Choroid plexus epithelial cell (primary cell): ENCODE measurements at regions not wholly inside any gene's neighbourhood (a gene's known extent, or its start where the extent isn't known, plus 50 kb on each side); places are given as distances from the start of the nearest gene placed in this dataset.

Experiments
- DNase-seq: peaks from one replicate; pipeline ENCODE4 v3.0.0-alpha.2; 2010; ENCODE audit warnings: low read depth
- H3K4me3 ChIP-seq: 2 replicates; pipeline ENCODE4 v1.5.1; 2011; ENCODE audit warnings: low read depth, mild to moderate bottlenecking, control low read depth, low read length, moderate library complexity
- TF ChIP-seq, protein P1 (sequence below): conservative IDR thresholded peaks from 2 replicates; pipeline ENCODE4 v1.5.1; 2011; ENCODE audit warnings: low read depth, mild to moderate bottlenecking, control low read depth, inconsistent platforms, low read length, moderate library complexity

DNA sequence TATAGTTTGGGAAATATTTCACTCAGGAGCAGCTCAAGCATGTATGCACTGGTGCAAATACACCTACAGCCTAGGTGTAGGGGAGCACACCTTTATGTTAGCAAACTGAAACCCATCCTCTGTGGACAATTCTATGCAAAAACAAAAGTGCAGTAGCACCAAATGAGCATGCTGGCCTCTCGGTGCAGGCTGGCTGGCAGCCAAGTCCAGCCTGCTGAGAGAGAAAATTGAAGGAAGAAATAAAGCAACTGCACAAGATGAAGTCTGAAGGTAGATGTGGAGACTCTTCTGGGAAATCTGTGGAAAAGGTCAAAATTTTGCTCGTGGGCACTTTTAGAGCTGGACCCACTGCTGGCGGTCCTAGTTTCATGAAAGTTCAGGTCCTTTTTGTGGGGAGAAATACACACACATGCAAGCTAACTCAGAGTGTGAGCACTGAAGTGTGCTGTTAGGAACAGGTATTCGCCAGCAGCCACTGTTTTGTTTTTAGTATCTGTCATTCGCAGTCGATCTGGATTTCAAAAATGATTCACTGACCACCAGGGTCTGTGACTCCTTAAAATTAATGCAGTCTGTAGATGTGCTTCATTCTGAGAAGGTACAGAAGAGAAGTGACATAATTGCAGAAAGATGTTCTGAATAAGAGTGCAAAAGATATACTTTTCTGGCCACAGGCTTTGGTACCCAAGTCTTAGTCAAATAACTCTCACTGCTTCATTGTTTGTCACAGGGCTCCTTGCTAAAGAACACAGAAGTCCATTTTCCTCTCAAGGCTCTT, 281.7 kb downstream of the PARP8 start:
- no peak overlapping the region for H3K4me3 ChIP-seq
- TF ChIP-seq, protein P1, sequence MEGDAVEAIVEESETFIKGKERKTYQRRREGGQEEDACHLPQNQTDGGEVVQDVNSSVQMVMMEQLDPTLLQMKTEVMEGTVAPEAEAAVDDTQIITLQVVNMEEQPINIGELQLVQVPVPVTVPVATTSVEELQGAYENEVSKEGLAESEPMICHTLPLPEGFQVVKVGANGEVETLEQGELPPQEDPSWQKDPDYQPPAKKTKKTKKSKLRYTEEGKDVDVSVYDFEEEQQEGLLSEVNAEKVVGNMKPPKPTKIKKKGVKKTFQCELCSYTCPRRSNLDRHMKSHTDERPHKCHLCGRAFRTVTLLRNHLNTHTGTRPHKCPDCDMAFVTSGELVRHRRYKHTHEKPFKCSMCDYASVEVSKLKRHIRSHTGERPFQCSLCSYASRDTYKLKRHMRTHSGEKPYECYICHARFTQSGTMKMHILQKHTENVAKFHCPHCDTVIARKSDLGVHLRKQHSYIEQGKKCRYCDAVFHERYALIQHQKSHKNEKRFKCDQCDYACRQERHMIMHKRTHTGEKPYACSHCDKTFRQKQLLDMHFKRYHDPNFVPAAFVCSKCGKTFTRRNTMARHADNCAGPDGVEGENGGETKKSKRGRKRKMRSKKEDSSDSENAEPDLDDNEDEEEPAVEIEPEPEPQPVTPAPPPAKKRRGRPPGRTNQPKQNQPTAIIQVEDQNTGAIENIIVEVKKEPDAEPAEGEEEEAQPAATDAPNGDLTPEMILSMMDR: no peak
- no peak for DNase-seq

DNA sequence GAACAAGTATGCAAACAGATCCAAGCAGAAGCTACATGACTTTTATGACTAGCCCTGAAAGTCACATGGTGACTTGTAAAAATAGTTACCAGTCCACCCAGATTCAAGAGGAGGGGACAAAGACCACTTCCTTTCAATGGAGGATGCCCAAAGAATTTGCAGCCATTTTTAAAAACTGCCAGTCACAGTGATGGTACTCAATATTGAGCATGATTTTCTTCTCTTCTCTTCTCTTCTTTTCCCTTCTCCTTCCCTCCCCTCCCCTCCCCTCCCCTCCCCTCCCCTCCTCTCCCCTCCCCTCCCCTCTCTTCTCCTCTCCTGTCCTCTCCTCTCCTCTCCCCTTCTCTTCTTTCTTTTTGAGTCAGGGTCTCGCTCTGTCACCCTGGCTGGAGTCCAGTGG, 286.9 kb downstream of the PARP8 start:
- TF ChIP-seq, protein P1: no peak
- DNase-seq: no peak

DNA sequence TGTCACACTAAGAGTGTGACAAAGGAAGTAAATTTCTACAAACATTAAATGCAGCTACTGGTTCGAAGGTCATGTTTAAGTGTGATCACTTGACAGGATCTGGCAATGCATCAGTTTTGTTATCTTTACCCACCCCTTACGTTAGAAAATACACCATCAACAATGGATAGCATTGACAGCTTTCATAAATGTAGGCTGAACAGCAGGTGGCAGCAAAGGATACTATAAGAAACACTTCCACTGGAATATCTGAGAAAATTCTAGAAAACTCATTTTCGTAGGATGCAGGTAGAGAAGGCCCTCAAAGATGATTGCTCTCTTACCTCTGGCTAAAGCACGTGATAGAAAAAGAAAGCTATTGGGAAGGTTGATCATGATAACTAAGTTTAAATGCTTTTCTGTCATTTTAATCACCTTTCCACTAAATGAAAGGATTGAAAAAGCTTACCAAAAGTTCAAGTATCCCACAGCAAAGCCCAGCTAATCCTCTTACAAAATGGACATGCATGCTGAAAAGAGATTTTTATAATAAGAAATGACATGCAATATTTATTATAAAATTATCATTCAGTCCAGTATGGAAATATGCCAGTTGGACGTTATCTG, 292.5 kb downstream of the PARP8 start:
- H3K4me3 ChIP-seq: no peak overlapping the region
- peak; percentile 69 for DNase-seq
- TF ChIP-seq, protein P1: peak; percentile 65

More for the DNA sequence above, 286.9 kb downstream of the PARP8 start:
- H3K4me3 ChIP-seq: no peak overlapping the region

DNA sequence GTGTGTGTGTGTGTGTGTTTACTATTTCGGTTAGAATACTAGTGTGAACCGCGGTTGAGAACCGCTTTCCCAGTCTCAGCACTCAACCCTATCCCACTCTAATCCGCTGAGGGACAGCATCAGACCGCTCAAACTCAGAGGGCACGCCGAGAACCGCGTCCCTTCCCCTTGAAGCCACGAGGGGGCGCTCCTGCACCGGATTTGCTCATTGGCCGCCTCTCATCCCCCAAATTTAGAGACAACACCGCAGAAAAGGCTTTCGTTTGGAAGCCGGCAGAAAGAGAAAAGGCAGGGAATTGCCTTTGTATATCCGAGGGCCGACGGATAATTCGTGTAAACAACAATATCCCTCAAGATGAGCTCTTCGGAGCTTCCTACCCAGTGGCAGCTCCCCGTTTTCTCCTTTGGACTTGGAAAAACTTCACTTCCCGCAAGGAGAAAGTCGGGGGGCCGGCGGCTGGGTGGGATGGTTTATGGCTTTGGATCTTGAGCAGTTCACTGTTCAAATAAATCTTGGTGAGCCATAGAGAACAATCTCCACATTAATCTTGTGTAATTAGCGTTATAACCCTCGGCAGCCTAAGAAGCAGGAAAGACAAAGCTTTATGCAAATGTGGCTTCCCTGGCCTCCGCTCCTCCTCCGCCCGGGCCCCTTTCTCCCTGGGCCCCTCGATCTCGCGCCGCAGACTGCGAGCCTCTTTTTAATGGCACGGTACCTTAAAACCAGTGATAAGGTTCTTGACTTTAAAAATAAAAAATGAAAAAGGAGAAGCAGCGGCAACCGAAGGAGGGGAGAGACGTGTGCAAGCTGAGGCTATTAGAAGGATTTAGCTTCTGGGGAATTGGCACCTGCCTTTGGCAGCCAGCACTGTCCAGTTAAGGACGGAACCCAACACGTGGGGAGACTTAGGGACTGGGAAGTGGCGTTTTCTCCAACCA, 296.8 kb downstream of the PARP8 start:
- peak overlapping the region; percentile 50 for H3K4me3 ChIP-seq
- TF ChIP-seq, protein P1: peak; percentile 96
- peak; percentile 60 for DNase-seq

DNA sequence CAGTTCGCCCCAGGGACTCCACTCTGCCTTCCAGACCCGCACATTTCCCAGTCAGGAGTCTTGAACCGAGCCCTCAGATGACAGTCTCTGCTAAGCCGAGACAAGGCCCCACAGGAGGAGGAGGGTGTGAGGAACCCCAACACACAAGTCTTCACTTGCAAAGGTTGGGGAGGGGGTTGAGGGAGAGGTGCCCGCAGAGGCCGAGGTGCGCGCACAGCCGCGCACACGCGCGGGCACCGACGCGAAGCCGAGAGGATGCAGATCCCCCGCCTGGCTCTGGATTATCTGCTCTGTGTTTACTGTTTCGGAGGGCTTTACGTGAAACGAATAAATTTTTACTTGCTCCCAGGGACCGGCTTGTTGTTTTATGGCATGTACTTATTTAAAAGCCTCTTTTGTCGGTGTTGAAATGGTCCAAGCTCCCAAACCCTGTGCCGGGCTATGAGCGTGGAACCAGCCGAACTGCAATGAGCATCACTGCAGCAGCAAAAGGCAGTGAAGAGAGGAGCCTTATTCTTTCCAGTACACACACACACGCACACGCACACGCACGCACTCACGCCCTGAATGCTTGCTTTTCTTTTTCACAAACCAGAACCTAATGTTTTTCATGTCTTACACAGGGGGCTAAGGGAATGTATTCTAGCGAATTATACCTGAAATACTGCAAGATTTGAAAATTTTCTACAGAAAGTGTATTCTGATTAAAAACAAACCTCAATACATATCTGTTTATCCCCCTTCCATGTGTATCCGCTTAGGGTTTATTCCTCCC, 297.7 kb downstream of the PARP8 start:
- no peak for DNase-seq
- TF ChIP-seq, protein P1: no peak

More for the DNA sequence above, 297.7 kb downstream of the PARP8 start:
- H3K4me3 ChIP-seq: no peak overlapping the region
